Body of pancreas (tissue), 4 donors: ENCODE measurements at regions not wholly inside any gene's neighbourhood (a gene's known extent, or its start where the extent isn't known, plus 50 kb on each side); places are given as distances from the start of the nearest gene placed in this dataset.

Source experiments
- ATAC-seq: fragments of 150-250 bp; one replicate; pipeline ENCODE4 v1.9.1; 2016
- DNase-seq, 4 donors: peaks; one replicate each; pipeline ENCODE4 v3.0.0-alpha.2; 2019
- H3K27ac ChIP-seq, 4 donors: fragments of 200-600 bp; sonication (generic); 1 replicate in 3 of 4; 2 replicates in 1 of 4; pipeline versions ENCODE4 v1.5.1 to v1.6.1; 2016 to 2019; ENCODE audit warnings: mild to moderate bottlenecking in 1 of 4, mixed read lengths in 1 of 4, moderate library complexity in 1 of 4
- H3K27me3 ChIP-seq, 2 donors: fragments of 200-600 bp; sonication (generic); one replicate each; pipeline ENCODE4 v1.6.0; 2016; ENCODE audit warnings: mild to moderate bottlenecking in 1 of 2
- H3K36me3 ChIP-seq, 2 donors: fragments of 200-600 bp; sonication (generic); replicated peaks in 1 of 2; 2 replicates each; pipeline ENCODE4 v1.5.1; 2016; ENCODE audit warnings: low read depth in 2 of 2; ENCODE audit not compliant: insufficient read depth in 1 of 2
- H3K4me1 ChIP-seq: fragments of 200-600 bp; sonication (generic); one replicate; pipeline ENCODE4 v1.6.0; 2016
- H3K4me3 ChIP-seq, 2 donors: fragments of 200-600 bp; sonication (generic); 1 replicate in 1 of 2; 2 replicates in 1 of 2; pipeline ENCODE4 v1.5.1; 2016 to 2019
- H3K9me3 ChIP-seq, 3 donors: fragments of 200-600 bp; sonication (generic); 1 replicate in 2 of 3; 2 replicates in 1 of 3; pipeline ENCODE4 v1.5.1; 2016
- POLR2A ChIP-seq, 3 donors: fragments of 450-650 bp; IDR thresholded peaks; one replicate each; pipeline ENCODE4 v1.6.1; 2016; ENCODE audit warnings: antibody characterized with exemption in 3 of 3, mild to moderate bottlenecking in 2 of 3
- WGBS, 2 donors: methylation state at CpG; one replicate each; pipeline ENCODE4 v1.1.5; 2017; 5-methylcytosine and 5-hydroxymethylcytosine counted together
- intact Hi-C: fragments of 100-400 bp; cut with DNase I; formaldehyde crosslinking; loops from one replicate; pipeline ENCODE4 v1.15.1; 2023
- TF ChIP-seq, protein P1 (sequence below), 7 experiments: fragments of 450-650 bp in 4 of 7; fragments of 200-600 bp in 3 of 7; sonication (generic) in 3 of 7; IDR thresholded peaks; one replicate each; pipeline ENCODE4 v1.5.1; 2016 to 2019; ENCODE audit warnings: antibody characterized with exemption in 7 of 7

DNA sequence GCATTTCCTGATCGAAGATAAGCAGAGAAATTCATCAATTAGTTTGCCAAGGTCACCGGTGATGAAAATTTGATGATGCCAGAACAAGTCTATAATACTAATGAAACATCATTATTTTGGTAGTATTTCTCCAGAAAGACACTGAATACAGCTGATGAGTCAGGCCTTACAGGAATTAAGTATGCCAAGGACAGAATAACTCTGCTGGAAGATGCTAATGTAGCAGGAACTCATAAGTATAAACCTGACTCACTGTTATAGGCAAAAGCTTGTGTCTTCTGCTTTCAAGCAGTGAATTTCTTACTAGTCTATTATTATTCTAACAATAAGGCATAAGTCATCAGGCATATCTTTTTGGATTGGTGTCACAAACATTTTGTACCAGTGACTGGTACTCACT is 1825.1 kb upstream of the IGFBP7 start:
- H3K36me3 ChIP-seq: no peaks in the 10 kb centered on the region
- DNase-seq: no peak
- no peak for TF ChIP-seq POLR2A (IDR thresholded peaks at IDR 0.05)
- TF ChIP-seq, protein P1, sequence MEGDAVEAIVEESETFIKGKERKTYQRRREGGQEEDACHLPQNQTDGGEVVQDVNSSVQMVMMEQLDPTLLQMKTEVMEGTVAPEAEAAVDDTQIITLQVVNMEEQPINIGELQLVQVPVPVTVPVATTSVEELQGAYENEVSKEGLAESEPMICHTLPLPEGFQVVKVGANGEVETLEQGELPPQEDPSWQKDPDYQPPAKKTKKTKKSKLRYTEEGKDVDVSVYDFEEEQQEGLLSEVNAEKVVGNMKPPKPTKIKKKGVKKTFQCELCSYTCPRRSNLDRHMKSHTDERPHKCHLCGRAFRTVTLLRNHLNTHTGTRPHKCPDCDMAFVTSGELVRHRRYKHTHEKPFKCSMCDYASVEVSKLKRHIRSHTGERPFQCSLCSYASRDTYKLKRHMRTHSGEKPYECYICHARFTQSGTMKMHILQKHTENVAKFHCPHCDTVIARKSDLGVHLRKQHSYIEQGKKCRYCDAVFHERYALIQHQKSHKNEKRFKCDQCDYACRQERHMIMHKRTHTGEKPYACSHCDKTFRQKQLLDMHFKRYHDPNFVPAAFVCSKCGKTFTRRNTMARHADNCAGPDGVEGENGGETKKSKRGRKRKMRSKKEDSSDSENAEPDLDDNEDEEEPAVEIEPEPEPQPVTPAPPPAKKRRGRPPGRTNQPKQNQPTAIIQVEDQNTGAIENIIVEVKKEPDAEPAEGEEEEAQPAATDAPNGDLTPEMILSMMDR (IDR thresholded peaks at IDR 0.05): no peak
- no peaks in the 10 kb centered on the region for H3K9me3 ChIP-seq
- WGBS, 2 donors: 71 to 78% methylated on average over 2 of the region's 2 CpGs
- H3K27ac ChIP-seq: no peak overlapping the region
- H3K27me3 ChIP-seq: no peaks in the 10 kb centered on the region
- no peak for ATAC-seq
- no peak overlapping the region for H3K4me3 ChIP-seq
- no peaks in the 10 kb centered on the region for H3K4me1 ChIP-seq
- intact Hi-C loops: no loop called here

- no peaks in the 10 kb centered on the region for H3K4me1 ChIP-seq
- no peak overlapping the region for H3K27ac ChIP-seq
- no peaks in the 10 kb centered on the region for H3K9me3 ChIP-seq
- intact Hi-C loops: no loop called here
- DNase-seq (no peak), ATAC-seq (no peak)
- no peak overlapping the region for H3K4me3 ChIP-seq
- H3K36me3 ChIP-seq: no peaks in the 10 kb centered on the region
- WGBS, 2 donors: 56 to 67% methylated on average over 1 of the region's 1 CpG
- H3K27me3 ChIP-seq: no peaks in the 10 kb centered on the region
- no peak for TF ChIP-seq POLR2A (IDR thresholded peaks at IDR 0.05)
- TF ChIP-seq, protein P1 (IDR thresholded peaks at IDR 0.05): no peak
These were observed 1826.3 kb upstream of the IGFBP7 start for GRCh38 chr4:58936436-58936835.

DNA sequence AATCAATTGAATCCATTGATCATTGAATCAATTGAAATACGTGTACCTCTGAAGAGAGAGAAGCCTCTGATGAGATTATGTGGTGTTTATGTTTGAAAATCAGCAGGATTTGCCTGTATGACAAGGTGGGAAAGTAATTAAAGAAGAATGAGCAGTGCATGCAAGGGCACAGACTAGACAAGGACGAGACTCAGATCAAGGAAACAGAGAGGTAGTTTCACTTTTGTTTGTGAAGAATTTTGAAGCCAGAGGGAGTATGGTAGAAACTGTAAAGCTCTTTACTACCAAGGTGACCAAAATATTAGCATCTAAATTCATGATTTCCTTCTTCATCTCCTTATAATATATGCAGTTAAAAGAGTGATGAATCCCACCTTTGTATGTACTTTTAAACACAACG is 1830.0 kb upstream of the IGFBP7 start:
- Histone ChIP-seq H3K27me3 (no peaks in the 10 kb centered on the region), H3K4me3 (no peak overlapping the region), H3K27ac (no peak overlapping the region), H3K36me3 (no peaks in the 10 kb centered on the region), H3K9me3 (no peaks in the 10 kb centered on the region), H3K4me1 (no peaks in the 10 kb centered on the region)
- intact Hi-C loops: no loop called here
- TF ChIP-seq, protein P1 (IDR thresholded peaks at IDR 0.05): no peak
- no peak for TF ChIP-seq POLR2A (IDR thresholded peaks at IDR 0.05)
- DNase-seq (no peak), ATAC-seq (no peak)
- 39 to 48% methylated on average over 3 of the region's 3 CpGs for whole genome bisulfite sequencing, 2 donors

GRCh38 chr4:58941286-58941685 is 1831.1 kb upstream of the IGFBP7 start:
- Histone ChIP-seq H3K27me3 (no peaks in the 10 kb centered on the region), H3K36me3 (no peaks in the 10 kb centered on the region), H3K27ac (no peak overlapping the region), H3K4me3 (no peak overlapping the region), H3K9me3 (no peaks in the 10 kb centered on the region), H3K4me1 (no peaks in the 10 kb centered on the region)
- ATAC-seq (no peak), DNase-seq (no peak)
- 57 to 63% methylated on average over 1 of the region's 1 CpG for WGBS, 2 donors
- no peak for TF ChIP-seq POLR2A (IDR thresholded peaks at IDR 0.05)
- TF ChIP-seq, protein P1 (IDR thresholded peaks at IDR 0.05): no peak
- intact Hi-C loops: no loop called here

DNA sequence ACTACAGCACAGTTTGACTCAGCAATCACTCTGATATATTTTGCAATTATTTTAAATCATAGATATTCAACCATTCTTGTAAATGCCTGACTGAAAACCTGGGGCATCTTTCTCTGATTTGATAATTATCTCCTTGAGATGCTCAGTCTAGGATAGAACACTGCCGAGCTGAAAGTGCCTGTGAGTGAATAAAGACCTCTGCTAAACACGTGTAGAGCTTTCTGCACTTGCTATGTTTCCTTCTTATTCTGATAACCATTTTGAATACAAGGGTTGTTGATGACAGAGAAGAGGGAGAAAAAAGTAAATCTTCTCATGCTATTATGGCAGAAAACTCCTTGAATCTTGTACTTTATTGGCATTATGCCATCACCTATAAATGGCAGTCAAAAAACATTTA is 1843.4 kb upstream of the IGFBP7 start:
- no peak overlapping the region for H3K4me3 ChIP-seq
- no peak overlapping the region for H3K27ac ChIP-seq
- intact Hi-C loops: no loop called here
- no peaks in the 10 kb centered on the region for H3K4me1 ChIP-seq
- TF ChIP-seq POLR2A (IDR thresholded peaks at IDR 0.05): no peak
- TF ChIP-seq, protein P1 (IDR thresholded peaks at IDR 0.05): no peak
- DNase-seq: no peak
- no peaks in the 10 kb centered on the region for H3K9me3 ChIP-seq
- WGBS, 2 donors: 64 to 66% methylated on average over 2 of the region's 2 CpGs
- no peaks in the 10 kb centered on the region for H3K27me3 ChIP-seq
- no peak for ATAC-seq
- no peaks in the 10 kb centered on the region for H3K36me3 ChIP-seq
